ENCODE measurements at regions not wholly inside any gene's neighbourhood (a gene's known extent, or its start where the extent isn't known, plus 50 kb on each side); places are given as distances from the start of the nearest gene placed in this dataset.

DNA sequence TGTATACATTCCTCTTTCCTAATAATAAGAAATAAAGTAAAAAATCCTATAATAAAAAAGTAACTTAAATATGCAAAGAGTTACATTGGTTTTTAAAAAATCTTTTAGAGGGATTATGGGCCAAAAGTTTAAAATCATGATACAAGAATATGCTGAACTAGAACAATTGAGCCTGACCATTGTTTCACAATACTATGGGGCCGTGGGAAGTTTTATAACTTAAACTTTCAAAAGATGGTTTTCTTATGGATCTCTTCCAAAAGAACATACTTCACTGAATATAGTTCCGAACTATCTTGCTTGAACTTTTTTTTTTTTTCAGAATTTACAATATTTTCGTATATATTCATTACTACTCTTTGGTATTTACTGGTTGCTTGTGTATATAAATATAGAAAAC lies 97.6 kb downstream of the NFKBIZ start:
- no peak for TF ChIP-seq POLR2A (IDR thresholded peaks at IDR 0.05)
- TF ChIP-seq, protein P1, sequence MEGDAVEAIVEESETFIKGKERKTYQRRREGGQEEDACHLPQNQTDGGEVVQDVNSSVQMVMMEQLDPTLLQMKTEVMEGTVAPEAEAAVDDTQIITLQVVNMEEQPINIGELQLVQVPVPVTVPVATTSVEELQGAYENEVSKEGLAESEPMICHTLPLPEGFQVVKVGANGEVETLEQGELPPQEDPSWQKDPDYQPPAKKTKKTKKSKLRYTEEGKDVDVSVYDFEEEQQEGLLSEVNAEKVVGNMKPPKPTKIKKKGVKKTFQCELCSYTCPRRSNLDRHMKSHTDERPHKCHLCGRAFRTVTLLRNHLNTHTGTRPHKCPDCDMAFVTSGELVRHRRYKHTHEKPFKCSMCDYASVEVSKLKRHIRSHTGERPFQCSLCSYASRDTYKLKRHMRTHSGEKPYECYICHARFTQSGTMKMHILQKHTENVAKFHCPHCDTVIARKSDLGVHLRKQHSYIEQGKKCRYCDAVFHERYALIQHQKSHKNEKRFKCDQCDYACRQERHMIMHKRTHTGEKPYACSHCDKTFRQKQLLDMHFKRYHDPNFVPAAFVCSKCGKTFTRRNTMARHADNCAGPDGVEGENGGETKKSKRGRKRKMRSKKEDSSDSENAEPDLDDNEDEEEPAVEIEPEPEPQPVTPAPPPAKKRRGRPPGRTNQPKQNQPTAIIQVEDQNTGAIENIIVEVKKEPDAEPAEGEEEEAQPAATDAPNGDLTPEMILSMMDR (IDR thresholded peaks at IDR 0.05): no peak
- TF ChIP-seq EP300 (IDR thresholded peaks at IDR 0.05): no peak
